ENCODE measurements at regions not wholly inside any gene's neighbourhood (a gene's known extent, or its start where the extent isn't known, plus 50 kb on each side); places are given as distances from the start of the nearest gene placed in this dataset.

DNA sequence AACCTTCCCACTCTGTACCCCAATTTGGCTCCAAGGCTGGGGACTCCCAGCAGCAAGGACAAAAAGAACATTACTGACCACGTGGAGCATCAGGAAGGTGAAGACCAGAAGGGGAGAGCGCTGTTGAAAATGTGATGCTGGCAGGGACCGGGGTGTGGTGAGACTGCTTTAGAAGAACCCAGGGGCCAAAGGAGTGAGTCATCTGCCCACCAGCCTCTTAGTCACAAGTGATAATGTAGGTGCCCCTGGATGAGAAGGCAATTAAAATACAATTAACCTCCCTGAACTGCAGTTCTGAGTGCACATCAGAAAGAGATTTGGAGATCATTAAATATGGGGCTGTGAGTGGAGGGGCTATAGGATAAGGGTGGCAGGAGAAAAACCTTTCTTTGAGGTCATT lies 366.6 kb upstream of the CCL2 start:
- H3K36me3 ChIP-seq (ENCODE audit: control insufficient read depth in 2 of 2, extremely low read depth in 1 of 2, insufficient read depth in 1 of 2, low read length in 1 of 2) = no peaks in the 10 kb centered on the region
- H3K4me3 ChIP-seq (ENCODE audit: control insufficient read depth in 1 of 2, extremely low read depth in 1 of 2, low read length in 1 of 2) = no peak overlapping the region
- H3K9me3 ChIP-seq = no peaks in the 10 kb centered on the region
- Mint-ChIP-seq H3K4me1 (no peaks in the 10 kb centered on the region), H3K36me3 (no peaks in the 10 kb centered on the region), H3K9me3 (peaks cover 0 to 2% (median 0%) of the 10 kb centered on the region in 3 donors), H3K27ac (no peak overlapping the region), H3K4me3 (no peak overlapping the region), H3K27me3 (peaks cover 5 to 12% of the 10 kb centered on the region in 2 donors)
- ChIA-PET POLR2A (no interaction called here), CTCF (no interaction called here)
- no peak overlapping the region for H3K27ac ChIP-seq (ENCODE audit: low read length)
- ATAC-seq (replicated peaks in 1 of 4) (no peak), DNase-seq (no peak)
- H3K4me1 ChIP-seq (ENCODE audit: control insufficient read depth in 1 of 2, extremely low read depth in 1 of 2, insufficient read depth in 2 of 2, low read length in 2 of 2) = no peaks in the 10 kb centered on the region
- H3K27me3 ChIP-seq (replicated peaks in 1 of 2; ENCODE audit: control insufficient read depth in 2 of 2, extremely low read depth in 1 of 2, insufficient read depth in 2 of 2, low read length in 1 of 2) = no peaks in the 10 kb centered on the region
- WGBS (ENCODE audit: insufficient coverage) = 46% methylated on average over 2 of the region's 3 CpGs

GRCh38 chr17:33889040-33889439 lies 366.0 kb upstream of the CCL2 start:
- no CpG with 5 or more reads among the region's 2 CpGs for WGBS (ENCODE audit: insufficient coverage)
- ChIA-PET POLR2A (no interaction called here), CTCF (no interaction called here)
- H3K9me3 ChIP-seq = no peaks in the 10 kb centered on the region
- H3K4me3 Mint-ChIP-seq = no peak overlapping the region
- H3K27me3 ChIP-seq (replicated peaks in 1 of 2; ENCODE audit: control insufficient read depth in 2 of 2, extremely low read depth in 1 of 2, insufficient read depth in 2 of 2, low read length in 1 of 2) = no peaks in the 10 kb centered on the region
- ATAC-seq (replicated peaks in 1 of 4) = no peak
- H3K4me1 Mint-ChIP-seq = no peaks in the 10 kb centered on the region
- peaks cover 5 to 15% of the 10 kb centered on the region in 2 donors for H3K27me3 Mint-ChIP-seq
- H3K36me3 ChIP-seq (ENCODE audit: control insufficient read depth in 2 of 2, extremely low read depth in 1 of 2, insufficient read depth in 1 of 2, low read length in 1 of 2) = no peaks in the 10 kb centered on the region
- H3K27ac Mint-ChIP-seq = no peak overlapping the region
- no peak overlapping the region for H3K4me3 ChIP-seq (ENCODE audit: control insufficient read depth in 1 of 2, extremely low read depth in 1 of 2, low read length in 1 of 2)
- H3K36me3 Mint-ChIP-seq = no peaks in the 10 kb centered on the region
- H3K27ac ChIP-seq (ENCODE audit: low read length) = no peak overlapping the region
- H3K4me1 ChIP-seq (ENCODE audit: control insufficient read depth in 1 of 2, extremely low read depth in 1 of 2, insufficient read depth in 2 of 2, low read length in 2 of 2) = no peaks in the 10 kb centered on the region
- no peaks in the 10 kb centered on the region for H3K9me3 Mint-ChIP-seq
- DNase-seq = no peak

- Histone ChIP-seq H3K4me1 (ENCODE audit: control insufficient read depth in 1 of 2, extremely low read depth in 1 of 2, insufficient read depth in 2 of 2, low read length in 2 of 2) (no peaks in the 10 kb centered on the region), H3K4me3 (ENCODE audit: control insufficient read depth in 1 of 2, extremely low read depth in 1 of 2, low read length in 1 of 2) (no peak overlapping the region), H3K27ac (ENCODE audit: low read length) (no peak overlapping the region), H3K9me3 (no peaks in the 10 kb centered on the region), H3K27me3 (replicated peaks in 1 of 2; ENCODE audit: control insufficient read depth in 2 of 2, extremely low read depth in 1 of 2, insufficient read depth in 2 of 2, low read length in 1 of 2) (no peaks in the 10 kb centered on the region), H3K36me3 (ENCODE audit: control insufficient read depth in 2 of 2, extremely low read depth in 1 of 2, insufficient read depth in 1 of 2, low read length in 1 of 2) (no peaks in the 10 kb centered on the region)
- POLR2A ChIA-PET = no interaction called here
- peaks cover 5 to 20% of the 10 kb centered on the region in 2 donors for H3K27me3 Mint-ChIP-seq
- CTCF ChIA-PET = no interaction called here
- no peak for DNase-seq
- WGBS (ENCODE audit: insufficient coverage) = no CpG with 5 or more reads among the region's 2 CpGs
- no peak overlapping the region for H3K27ac Mint-ChIP-seq
- H3K4me3 Mint-ChIP-seq = no peak overlapping the region
- ATAC-seq (replicated peaks in 1 of 4) = no peak
- H3K36me3 Mint-ChIP-seq = no peaks in the 10 kb centered on the region
- H3K9me3 Mint-ChIP-seq = no peaks in the 10 kb centered on the region
- no peaks in the 10 kb centered on the region for H3K4me1 Mint-ChIP-seq
Measured at GRCh38 chr17:33889766-33890165, 365.3 kb upstream of the CCL2 start.

GRCh38 chr17:33892717-33893591 lies 362.1 kb upstream of the CCL2 start:
- ChIA-PET POLR2A (no interaction called here), CTCF (no interaction called here)
- peaks cover 2 to 4% of the 10 kb centered on the region in 2 experiments for H3K27me3 ChIP-seq (replicated peaks in 1 of 2; ENCODE audit: control insufficient read depth in 2 of 2, extremely low read depth in 1 of 2, insufficient read depth in 2 of 2, low read length in 1 of 2)
- DNase-seq (no peak), ATAC-seq (replicated peaks in 1 of 4) (no peak)
- peaks cover 0 to 24% of the 10 kb centered on the region in 2 donors for H3K27me3 Mint-ChIP-seq
- no peaks in the 10 kb centered on the region for H3K36me3 Mint-ChIP-seq
- H3K4me3 ChIP-seq (ENCODE audit: control insufficient read depth in 1 of 2, extremely low read depth in 1 of 2, low read length in 1 of 2) = no peak overlapping the region
- WGBS (ENCODE audit: insufficient coverage) = 66% methylated on average over 4 of the region's 6 CpGs
- H3K9me3 ChIP-seq = no peaks in the 10 kb centered on the region
- no peaks in the 10 kb centered on the region for H3K9me3 Mint-ChIP-seq
- H3K4me3 Mint-ChIP-seq = no peak overlapping the region
- H3K27ac ChIP-seq (ENCODE audit: low read length) = no peak overlapping the region
- no peaks in the 10 kb centered on the region for H3K4me1 ChIP-seq (ENCODE audit: control insufficient read depth in 1 of 2, extremely low read depth in 1 of 2, insufficient read depth in 2 of 2, low read length in 2 of 2)
- H3K4me1 Mint-ChIP-seq = no peaks in the 10 kb centered on the region
- no peaks in the 10 kb centered on the region for H3K36me3 ChIP-seq (ENCODE audit: control insufficient read depth in 2 of 2, extremely low read depth in 1 of 2, insufficient read depth in 1 of 2, low read length in 1 of 2)
- H3K27ac Mint-ChIP-seq = no peak overlapping the region

GRCh38 chr17:33895491-33895890 lies 359.6 kb upstream of the CCL2 start:
- 67% methylated on average over 2 of the region's 3 CpGs for WGBS (ENCODE audit: insufficient coverage)
- Histone ChIP-seq H3K27me3 (replicated peaks in 1 of 2; ENCODE audit: control insufficient read depth in 2 of 2, extremely low read depth in 1 of 2, insufficient read depth in 2 of 2, low read length in 1 of 2) (peaks cover 2 to 8% of the 10 kb centered on the region in 2 experiments), H3K36me3 (ENCODE audit: control insufficient read depth in 2 of 2, extremely low read depth in 1 of 2, insufficient read depth in 1 of 2, low read length in 1 of 2) (no peaks in the 10 kb centered on the region), H3K4me1 (ENCODE audit: control insufficient read depth in 1 of 2, extremely low read depth in 1 of 2, insufficient read depth in 2 of 2, low read length in 2 of 2) (no peaks in the 10 kb centered on the region), H3K27ac (ENCODE audit: low read length) (no peak overlapping the region), H3K9me3 (no peaks in the 10 kb centered on the region), H3K4me3 (ENCODE audit: control insufficient read depth in 1 of 2, extremely low read depth in 1 of 2, low read length in 1 of 2) (no peak overlapping the region)
- Mint-ChIP-seq H3K36me3 (no peaks in the 10 kb centered on the region), H3K27ac (no peak overlapping the region), H3K4me3 (no peak overlapping the region), H3K27me3 (peaks cover 1 to 37% of the 10 kb centered on the region in 2 donors), H3K4me1 (no peaks in the 10 kb centered on the region), H3K9me3 (no peaks in the 10 kb centered on the region)
- CTCF ChIA-PET = no interaction called here
- ATAC-seq (replicated peaks in 1 of 4) = no peak
- POLR2A ChIA-PET = no interaction called here
- DNase-seq = no peak

DNA sequence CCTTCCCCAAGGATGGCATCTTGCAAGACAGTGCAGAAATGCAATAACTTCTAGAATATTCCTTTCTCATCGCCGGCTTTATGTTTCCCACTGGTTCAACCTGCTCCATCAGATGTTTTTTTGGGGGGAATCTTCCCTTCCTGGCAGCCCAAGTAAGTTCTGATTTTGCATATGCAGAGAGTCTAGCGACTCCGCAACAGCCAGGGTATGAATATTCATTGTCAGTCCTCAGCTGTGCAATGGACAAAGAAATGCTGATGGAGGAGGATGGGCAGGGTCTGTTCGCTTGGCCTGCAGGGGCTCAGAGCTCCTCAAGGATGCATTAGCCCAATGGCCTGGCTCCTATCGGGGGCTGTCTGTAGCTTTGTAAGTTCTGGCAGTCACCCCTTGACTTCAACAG lies 358.8 kb upstream of the CCL2 start:
- Mint-ChIP-seq H3K27ac (no peak overlapping the region), H3K9me3 (no peaks in the 10 kb centered on the region), H3K4me3 (no peak overlapping the region), H3K36me3 (no peaks in the 10 kb centered on the region), H3K4me1 (no peaks in the 10 kb centered on the region), H3K27me3 (peaks cover 5 to 44% of the 10 kb centered on the region in 2 donors)
- ChIA-PET CTCF (interaction anchor here in 1 of 2 donors (0.6 kb wide), 1 partner anchor 114 kb away, joined by 4 read pairs; no protein-coding TSS in a partner anchor), POLR2A (no interaction called here)
- DNase-seq (no peak), ATAC-seq (replicated peaks in 1 of 4) (no peak)
- Histone ChIP-seq H3K4me1 (ENCODE audit: control insufficient read depth in 1 of 2, extremely low read depth in 1 of 2, insufficient read depth in 2 of 2, low read length in 2 of 2) (no peaks in the 10 kb centered on the region), H3K27me3 (replicated peaks in 1 of 2; ENCODE audit: control insufficient read depth in 2 of 2, extremely low read depth in 1 of 2, insufficient read depth in 2 of 2, low read length in 1 of 2) (peaks cover 2 to 8% of the 10 kb centered on the region in 2 experiments), H3K9me3 (no peaks in the 10 kb centered on the region), H3K36me3 (ENCODE audit: control insufficient read depth in 2 of 2, extremely low read depth in 1 of 2, insufficient read depth in 1 of 2, low read length in 1 of 2) (no peaks in the 10 kb centered on the region), H3K27ac (ENCODE audit: low read length) (no peak overlapping the region), H3K4me3 (ENCODE audit: control insufficient read depth in 1 of 2, extremely low read depth in 1 of 2, low read length in 1 of 2) (no peak overlapping the region)
- 52% methylated on average over 2 of the region's 6 CpGs for WGBS (ENCODE audit: insufficient coverage)
